H1 (cell line): ENCODE measurements at regions not wholly inside any gene's neighbourhood (a gene's known extent, or its start where the extent isn't known, plus 50 kb on each side); places are given as distances from the start of the nearest gene placed in this dataset.

Experiments
- CTCF ChIA-PET: fragments of 300-600 bp; sonication (Branson Sonifier 250); formaldehyde crosslinking; loops from one replicate; lab custom pipeline; 2021; ENCODE audit not compliant: partially characterized antibody; lab: Charles Lee
- POLR2A ChIA-PET: fragments of 300-600 bp; sonication (Branson Sonifier 250); formaldehyde crosslinking; loops from one replicate; lab custom pipeline; 2021; ENCODE audit warnings: inconsistent platforms; ENCODE audit not compliant: partially characterized antibody; lab: Charles Lee
- DNase-seq, 2 experiments: peaks; one replicate each; pipeline versions ENCODE4 v3.0.0 to v3.0.0-alpha.2; 2010 to 2022; ENCODE audit warnings: low spot score in 2 of 2, low read depth in 1 of 2, mixed read lengths in 1 of 2
- FAIRE-seq: peaks from 2 replicates; lab custom pipeline; 2011; peaks lifted over from hg19 to GRCh38; lab: Jason Lieb, UNC
- H2AFZ ChIP-seq: 2 replicates; pipeline ENCODE4 v1.8.1; 2012; ENCODE audit warnings: low read length, inconsistent platforms
- H2AK5ac ChIP-seq: 2 replicates; pipeline ENCODE4 v1.6.1; 2013; ENCODE audit warnings: low read depth, low read length
- H2BK120ac ChIP-seq: replicated peaks from 2 replicates; pipeline ENCODE3; 2013; ENCODE audit warnings: low read depth, low read length, inconsistent platforms
- H2BK12ac ChIP-seq: 2 replicates; pipeline ENCODE4 v1.6.1; 2013; ENCODE audit warnings: low read depth, low read length
- H2BK15ac ChIP-seq: 2 replicates; pipeline ENCODE4 v1.6.1; 2013; ENCODE audit warnings: low read length
- H2BK20ac ChIP-seq: 2 replicates; pipeline ENCODE4 v1.6.1; 2013; ENCODE audit warnings: low read length
- H2BK5ac ChIP-seq: 2 replicates; pipeline ENCODE4 v1.6.1; 2013; ENCODE audit warnings: low read depth, low read length
- H3K14ac ChIP-seq: 2 replicates; pipeline ENCODE4 v1.6.1; 2013; ENCODE audit warnings: inconsistent platforms; ENCODE audit not compliant: insufficient read length
- H3K18ac ChIP-seq: 2 replicates; pipeline ENCODE4 v1.6.1; 2013; ENCODE audit warnings: low read length; ENCODE audit errors: extremely low read depth
- H3K23ac ChIP-seq: 2 replicates; pipeline ENCODE4 v1.6.1; 2013; ENCODE audit warnings: inconsistent platforms; ENCODE audit not compliant: insufficient read length
- H3K23me2 ChIP-seq: 2 replicates; pipeline ENCODE4 v1.6.1; 2013; ENCODE audit warnings: low read depth, low read length
- H3K27ac ChIP-seq: 2 replicates; pipeline ENCODE4 v1.6.1; 2011; ENCODE audit warnings: low read depth, low read length, inconsistent platforms
- H3K27me3 ChIP-seq, 4 experiments: replicated peaks in 1 of 4; 1 replicate in 1 of 4; 2 replicates in 3 of 4; pipeline versions ENCODE4 v1.6.1 to v1.8.1; 2011 to 2013; ENCODE audit warnings: low read length in 3 of 4, mild to moderate bottlenecking in 3 of 4, inconsistent platforms in 2 of 4, mixed read lengths in 2 of 4, moderate library complexity in 1 of 4; ENCODE audit not compliant: control insufficient read depth in 3 of 4, insufficient read depth in 3 of 4; ENCODE audit errors: extremely low read depth in 1 of 4
- H3K36me3 ChIP-seq, 4 experiments: 2 replicates each; pipeline versions ENCODE4 v1.6.1 to v1.8.1; 2011 to 2013; ENCODE audit warnings: mild to moderate bottlenecking in 4 of 4, low read length in 3 of 4, moderate library complexity in 2 of 4, control low read depth in 1 of 4, inconsistent platforms in 1 of 4; ENCODE audit not compliant: insufficient read depth in 4 of 4, control insufficient read depth in 2 of 4
- H3K4ac ChIP-seq: replicated peaks from 2 replicates; pipeline ENCODE3; 2013; ENCODE audit warnings: low read length, low read depth, mixed read lengths, inconsistent platforms; ENCODE audit not compliant: insufficient read length
- H3K4me1 ChIP-seq, 4 experiments: replicated peaks in 1 of 4; 1 replicate in 1 of 4; 2 replicates in 3 of 4; pipeline versions ENCODE4 v1.6.1 to v1.8.1; 2011 to 2013; ENCODE audit warnings: low read length in 3 of 4, inconsistent platforms in 2 of 4, mixed read lengths in 1 of 4; ENCODE audit not compliant: insufficient read depth in 4 of 4, control insufficient read depth in 3 of 4
- H3K4me2 ChIP-seq, 2 experiments: 2 replicates each; pipeline versions ENCODE4 v1.6.1 to v1.8.1; 2011 to 2013; ENCODE audit warnings: low read depth in 2 of 2, low read length in 2 of 2, control low read depth in 1 of 2, inconsistent platforms in 1 of 2, mild to moderate bottlenecking in 1 of 2; ENCODE audit not compliant: insufficient read depth in 1 of 2
- H3K4me3 ChIP-seq, 4 experiments: fragments of 200-600, 300-600 bp in 1 of 4; sonication (generic), shearing (Covaris generic), sonication (Bioruptor Twin) in 1 of 4; 2 replicates each; pipeline versions ENCODE4 v1.5.1 to v1.8.1; 2011 to 2016; ENCODE audit warnings: low read length in 4 of 4, low read depth in 3 of 4, control low read depth in 2 of 4, inconsistent platforms in 2 of 4, mild to moderate bottlenecking in 2 of 4, mixed read lengths in 1 of 4, moderate library complexity in 1 of 4; ENCODE audit not compliant: insufficient read depth in 2 of 4; ENCODE audit errors: extremely low read depth in 1 of 4
- H3K56ac ChIP-seq: replicated peaks from 2 replicates; pipeline ENCODE3; 2013; ENCODE audit warnings: low read depth, mild to moderate bottlenecking, mixed read lengths, low read length, inconsistent platforms; ENCODE audit not compliant: insufficient read length
- H3K79me1 ChIP-seq: 2 replicates; pipeline ENCODE4 v1.6.1; 2013; ENCODE audit warnings: low read depth, low read length, control low read depth
- H3K79me2 ChIP-seq, 2 experiments: 2 replicates each; pipeline versions ENCODE4 v1.6.1 to v1.8.1; 2012 to 2013; ENCODE audit warnings: low read length in 2 of 2, mild to moderate bottlenecking in 2 of 2, inconsistent platforms in 1 of 2; ENCODE audit not compliant: insufficient read depth in 2 of 2, control insufficient read depth in 1 of 2
- H3K9ac ChIP-seq, 4 experiments: replicated peaks in 1 of 4; 1 replicate in 1 of 4; 2 replicates in 3 of 4; pipeline versions ENCODE4 v1.6.1 to v1.8.1; 2011 to 2013; ENCODE audit warnings: low read depth in 3 of 4, low read length in 3 of 4, control low read depth in 2 of 4, mild to moderate bottlenecking in 2 of 4, moderate library complexity in 2 of 4, inconsistent platforms in 1 of 4; ENCODE audit errors: extremely low read depth in 1 of 4
- H3K9me3 ChIP-seq, 2 experiments: 2 replicates each; pipeline versions ENCODE4 v1.6.1 to v1.8.1; 2012 to 2013; ENCODE audit warnings: mild to moderate bottlenecking in 2 of 2, moderate library complexity in 2 of 2, control low read depth in 1 of 2, inconsistent platforms in 1 of 2, low read depth in 1 of 2, low read length in 1 of 2, mixed read lengths in 1 of 2; ENCODE audit not compliant: insufficient read depth in 2 of 2
- H4K20me1 ChIP-seq, 2 experiments: replicated peaks in 1 of 2; 2 replicates each; pipeline versions ENCODE3 to v1.8.1; 2011 to 2013; ENCODE audit warnings: inconsistent platforms in 2 of 2, low read length in 2 of 2, mild to moderate bottlenecking in 1 of 2; ENCODE audit not compliant: insufficient read depth in 2 of 2, control insufficient read depth in 1 of 2
- H4K5ac ChIP-seq: 2 replicates; pipeline ENCODE4 v1.6.1; 2013; ENCODE audit warnings: low read length, low read depth, mixed read lengths, inconsistent platforms; ENCODE audit not compliant: insufficient read length
- H4K8ac ChIP-seq: 2 replicates; pipeline ENCODE4 v1.8.0; 2013; ENCODE audit warnings: mild to moderate bottlenecking, moderate library complexity, low read length, inconsistent platforms; ENCODE audit not compliant: insufficient read depth; ENCODE audit errors: extremely low read depth
- H4K91ac ChIP-seq: replicated peaks from 2 replicates; pipeline ENCODE3; 2013; ENCODE audit warnings: low read length, mixed read lengths, inconsistent platforms; ENCODE audit not compliant: insufficient read length
- BCL11A ChIP-seq, 2 experiments: IDR thresholded peaks; one replicate each; pipeline ENCODE4 v1.6.1; 2011; ENCODE audit warnings: low read depth in 2 of 2, low read length in 2 of 2, mild to moderate bottlenecking in 2 of 2
- RXRA ChIP-seq: IDR thresholded peaks from 2 replicates; pipeline ENCODE4 v1.6.1; 2011; ENCODE audit warnings: low read depth, mild to moderate bottlenecking, low read length, moderate library complexity; ENCODE audit not compliant: insufficient read depth
- WGBS, 2 experiments: shearing (Covaris generic) in 1 of 2; methylation state at CpG; one replicate each; pipeline versions ENCODE4 v1.1.6 to v1.1.7; 2013 to 2015; ENCODE audit warnings: low lambda C conversion rate in 2 of 2, mixed read lengths in 2 of 2, inconsistent platforms in 1 of 2, low coverage in 1 of 2, missing lambda C conversion rate in 1 of 2; ENCODE audit not compliant: insufficient replicate concordance in 2 of 2, insufficient coverage in 1 of 2, insufficient read length in 1 of 2; ENCODE audit errors: extremely low coverage in 1 of 2, missing lambda C conversion rate in 1 of 2; 5-methylcytosine and 5-hydroxymethylcytosine counted together
- TF ChIP-seq, protein P1 (sequence below): IDR thresholded peaks from 2 replicates; pipeline ENCODE4 v1.6.1; 2011; ENCODE audit warnings: low read depth, mild to moderate bottlenecking, low read length; ENCODE audit not compliant: insufficient read depth

DNA sequence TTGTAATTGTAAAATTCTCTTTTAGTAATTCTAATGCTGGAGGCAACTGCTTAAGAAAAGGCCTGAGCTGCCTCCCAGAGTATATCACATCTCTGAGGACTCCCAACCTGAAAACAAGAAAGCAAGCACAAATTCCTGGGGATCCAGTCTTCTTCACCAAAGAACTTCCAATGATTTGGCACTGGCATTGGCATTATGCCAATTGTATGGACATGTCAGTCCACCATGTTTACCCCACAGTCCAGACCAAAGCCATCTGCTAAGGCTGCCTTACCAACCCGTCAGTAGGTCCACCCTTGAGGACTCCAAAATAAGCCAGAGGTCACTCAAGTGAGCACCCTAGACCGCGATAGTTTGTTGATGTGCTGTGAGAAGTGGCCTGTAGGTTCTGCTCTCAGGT, 263.1 kb downstream of the RND3 start:
- H3K27me3 ChIP-seq: peaks cover 0 to 1% (median 0%) of the 10 kb centered on the region in 4 experiments; a peak in 1 of 7 replicates
- no peaks in the 10 kb centered on the region for H4K20me1 ChIP-seq
- no peak overlapping the region for H2BK15ac ChIP-seq
- H3K4me3 ChIP-seq: no peak overlapping the region
- H2BK5ac ChIP-seq: no peak overlapping the region
- no peaks in the 10 kb centered on the region for H3K79me1 ChIP-seq
- H3K4ac ChIP-seq: no peak overlapping the region
- TF ChIP-seq RXRA (no peak), BCL11A (IDR thresholded peaks at IDR 0.05; ENCODE audit: low read depth in 2 of 2, low read length in 2 of 2) (no peak)
- TF ChIP-seq, protein P1, sequence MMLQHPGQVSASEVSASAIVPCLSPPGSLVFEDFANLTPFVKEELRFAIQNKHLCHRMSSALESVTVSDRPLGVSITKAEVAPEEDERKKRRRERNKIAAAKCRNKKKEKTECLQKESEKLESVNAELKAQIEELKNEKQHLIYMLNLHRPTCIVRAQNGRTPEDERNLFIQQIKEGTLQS: no peak
- H3K4me1 ChIP-seq: peaks cover 0 to 2% (median under 1%) of the 10 kb centered on the region in 4 experiments; a peak in 1 of 7 replicates
- ChIA-PET POLR2A (no interaction called here), CTCF (no interaction called here)
- no peaks in the 10 kb centered on the region for H3K9me3 ChIP-seq
- no peak overlapping the region for H3K14ac ChIP-seq
- no peaks in the 10 kb centered on the region for H3K36me3 ChIP-seq
- no peak for FAIRE-seq
- H3K79me2 ChIP-seq: no peaks in the 10 kb centered on the region
- H3K56ac ChIP-seq: no peak overlapping the region
- H3K18ac ChIP-seq: no peak overlapping the region
- H4K5ac ChIP-seq: no peak overlapping the region
- no peak overlapping the region for H3K23ac ChIP-seq
- H2AFZ ChIP-seq: no peak overlapping the region
- no peak overlapping the region for H2AK5ac ChIP-seq
- no peak overlapping the region for H2BK120ac ChIP-seq
- H3K23me2 ChIP-seq: no peaks in the 10 kb centered on the region
- DNase-seq: no peak
- H4K8ac ChIP-seq: no peak overlapping the region; the same call in 1 of the 2 replicates
- H2BK12ac ChIP-seq: no peak overlapping the region
- no peak overlapping the region for H3K9ac ChIP-seq
- H4K91ac ChIP-seq: no peak overlapping the region
- no peak overlapping the region for H2BK20ac ChIP-seq
- 98% methylated on average over 3 of the region's 3 CpGs; no CpG with 5 or more reads in 1 of the 2 experiments for whole genome bisulfite sequencing, 2 experiments
- no peak overlapping the region for H3K4me2 ChIP-seq
- H3K27ac ChIP-seq: no peak overlapping the region
